ENCODE measurements at regions not wholly inside any gene's neighbourhood (a gene's known extent, or its start where the extent isn't known, plus 50 kb on each side); places are given as distances from the start of the nearest gene placed in this dataset.

DNA sequence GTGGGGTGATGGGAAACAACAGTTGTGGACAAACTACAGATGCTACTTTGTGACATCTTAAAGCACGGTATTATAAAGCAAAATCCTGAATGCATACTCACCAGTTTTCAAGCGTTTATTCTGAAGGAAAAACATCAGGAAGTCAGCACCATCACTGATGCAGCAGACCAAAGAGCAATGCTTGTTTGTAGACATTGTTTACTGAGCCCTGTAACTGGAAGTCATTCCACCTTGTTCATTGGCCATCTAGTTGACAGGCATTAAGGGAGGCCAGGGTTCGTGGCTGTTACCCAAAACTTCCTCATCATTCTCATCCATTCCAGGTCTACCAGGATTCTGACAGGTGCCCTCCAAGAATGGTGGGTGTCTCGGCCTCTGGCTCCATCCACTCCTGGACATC is 55.3 kb upstream of the FAM204A start:
- in situ Hi-C loops (cut with HindIII; ENCODE audit: extremely low pct_ligation_motif_present, low pct_unique_long_range_greater_than_20kb), result no loop called here
- ATAC-seq, result peak; percentile 91
- WGBS (ENCODE audit: low lambda C conversion rate), result 1% methylated on average over 4 of the region's 4 CpGs
- Histone ChIP-seq H3K9ac (ENCODE audit: insufficient read depth, low read depth, low read length) (no peak overlapping the region), H3K4me3 (replicated peaks in 1 of 3; ENCODE audit: insufficient read depth in 1 of 3, low read depth in 2 of 3, low read length in 3 of 3) (no peak overlapping the region; a peak in 1 of 6 replicates), H3K9me3 (ENCODE audit: low read length) (no peaks in the 10 kb centered on the region), H3K36me3 (replicated peaks in 1 of 2; ENCODE audit: control insufficient read depth in 1 of 2, insufficient read depth in 2 of 2, low read length in 2 of 2) (no peaks in the 10 kb centered on the region), H3K27ac (ENCODE audit: extremely low read length, insufficient read depth, low read length) (no peak overlapping the region), H3K4me1 (ENCODE audit: insufficient read depth, low read length) (peaks cover 13% of the 10 kb centered on the region), H2AFZ (ENCODE audit: low read length) (no peak overlapping the region), H3K4me2 (ENCODE audit: low read depth, low read length) (peak overlapping the region; percentile 14; the same call in 1 of the 2 replicates), H3K79me2 (ENCODE audit: insufficient read depth, low read length) (no peaks in the 10 kb centered on the region), H3K27me3 (ENCODE audit: control insufficient read depth in 1 of 2, insufficient read depth in 2 of 2, low read length in 2 of 2) (no peaks in the 10 kb centered on the region), H4K20me1 (ENCODE audit: insufficient read depth, low read length) (no peaks in the 10 kb centered on the region)
- peak; percentile 20 for DNase-seq (ENCODE audit: low spot score)
- no peak for FAIRE-seq
- no TSS peak for BruUV-seq (replicated peaks)
- ChIA-PET CTCF (ENCODE audit: low intra/inter-chr PET ratio, low total read pairs) (no interaction called here), POLR2A (no interaction called here)
- intact Hi-C loops (cut with micrococcal nuclease; ENCODE audit: unreplicated experiment), result no loop called here
- TF ChIP-seq ELF1 (CRISPR knock-in tag; IDR thresholded peaks at IDR 0.05) (0 out of 2 replicates have a peak, but pooled peaks have one; percentile 14), ELF3 (CRISPR knock-in tag; IDR thresholded peaks at IDR 0.05) (peak; percentile 79; the same call in 1 of the 2 replicates), YEATS2 (CRISPR knock-in tag; IDR thresholded peaks at IDR 0.05; ENCODE audit: borderline replicate concordance) (no peak), TEAD3 (CRISPR knock-in tag; optimal IDR thresholded peaks at IDR 0.05; ENCODE audit: borderline replicate concordance) (peak; percentile 48), FOXP1 (IDR thresholded peaks at IDR 0.05) (no peak), FOXP1 (CRISPR knock-in tag; IDR thresholded peaks at IDR 0.05) (peak; percentile 51; the same call in 1 of the 2 replicates), MBNL3 (CRISPR knock-in tag; conservative IDR thresholded peaks at IDR 0.05) (no peak), HHEX (CRISPR knock-in tag; IDR thresholded peaks at IDR 0.05) (0 out of 2 replicates have a peak, but pooled peaks have one; percentile 15), NKX3-1 (CRISPR knock-in tag; IDR thresholded peaks at IDR 0.05) (no peak), FOXA1 (IDR thresholded peaks at IDR 0.05) (no peak), FOXA1 (CRISPR knock-in tag; IDR thresholded peaks at IDR 0.05) (peak; percentile 37; the same call in 1 of the 2 replicates)
- TF ChIP-seq, protein P1, sequence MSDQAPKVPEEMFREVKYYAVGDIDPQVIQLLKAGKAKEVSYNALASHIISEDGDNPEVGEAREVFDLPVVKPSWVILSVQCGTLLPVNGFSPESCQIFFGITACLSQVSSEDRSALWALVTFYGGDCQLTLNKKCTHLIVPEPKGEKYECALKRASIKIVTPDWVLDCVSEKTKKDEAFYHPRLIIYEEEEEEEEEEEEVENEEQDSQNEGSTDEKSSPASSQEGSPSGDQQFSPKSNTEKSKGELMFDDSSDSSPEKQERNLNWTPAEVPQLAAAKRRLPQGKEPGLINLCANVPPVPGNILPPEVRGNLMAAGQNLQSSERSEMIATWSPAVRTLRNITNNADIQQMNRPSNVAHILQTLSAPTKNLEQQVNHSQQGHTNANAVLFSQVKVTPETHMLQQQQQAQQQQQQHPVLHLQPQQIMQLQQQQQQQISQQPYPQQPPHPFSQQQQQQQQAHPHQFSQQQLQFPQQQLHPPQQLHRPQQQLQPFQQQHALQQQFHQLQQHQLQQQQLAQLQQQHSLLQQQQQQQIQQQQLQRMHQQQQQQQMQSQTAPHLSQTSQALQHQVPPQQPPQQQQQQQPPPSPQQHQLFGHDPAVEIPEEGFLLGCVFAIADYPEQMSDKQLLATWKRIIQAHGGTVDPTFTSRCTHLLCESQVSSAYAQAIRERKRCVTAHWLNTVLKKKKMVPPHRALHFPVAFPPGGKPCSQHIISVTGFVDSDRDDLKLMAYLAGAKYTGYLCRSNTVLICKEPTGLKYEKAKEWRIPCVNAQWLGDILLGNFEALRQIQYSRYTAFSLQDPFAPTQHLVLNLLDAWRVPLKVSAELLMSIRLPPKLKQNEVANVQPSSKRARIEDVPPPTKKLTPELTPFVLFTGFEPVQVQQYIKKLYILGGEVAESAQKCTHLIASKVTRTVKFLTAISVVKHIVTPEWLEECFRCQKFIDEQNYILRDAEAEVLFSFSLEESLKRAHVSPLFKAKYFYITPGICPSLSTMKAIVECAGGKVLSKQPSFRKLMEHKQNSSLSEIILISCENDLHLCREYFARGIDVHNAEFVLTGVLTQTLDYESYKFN (CRISPR knock-in tag; conservative IDR thresholded peaks at IDR 0.05), result peak; percentile 52
- TF ChIP-seq, protein P2, sequence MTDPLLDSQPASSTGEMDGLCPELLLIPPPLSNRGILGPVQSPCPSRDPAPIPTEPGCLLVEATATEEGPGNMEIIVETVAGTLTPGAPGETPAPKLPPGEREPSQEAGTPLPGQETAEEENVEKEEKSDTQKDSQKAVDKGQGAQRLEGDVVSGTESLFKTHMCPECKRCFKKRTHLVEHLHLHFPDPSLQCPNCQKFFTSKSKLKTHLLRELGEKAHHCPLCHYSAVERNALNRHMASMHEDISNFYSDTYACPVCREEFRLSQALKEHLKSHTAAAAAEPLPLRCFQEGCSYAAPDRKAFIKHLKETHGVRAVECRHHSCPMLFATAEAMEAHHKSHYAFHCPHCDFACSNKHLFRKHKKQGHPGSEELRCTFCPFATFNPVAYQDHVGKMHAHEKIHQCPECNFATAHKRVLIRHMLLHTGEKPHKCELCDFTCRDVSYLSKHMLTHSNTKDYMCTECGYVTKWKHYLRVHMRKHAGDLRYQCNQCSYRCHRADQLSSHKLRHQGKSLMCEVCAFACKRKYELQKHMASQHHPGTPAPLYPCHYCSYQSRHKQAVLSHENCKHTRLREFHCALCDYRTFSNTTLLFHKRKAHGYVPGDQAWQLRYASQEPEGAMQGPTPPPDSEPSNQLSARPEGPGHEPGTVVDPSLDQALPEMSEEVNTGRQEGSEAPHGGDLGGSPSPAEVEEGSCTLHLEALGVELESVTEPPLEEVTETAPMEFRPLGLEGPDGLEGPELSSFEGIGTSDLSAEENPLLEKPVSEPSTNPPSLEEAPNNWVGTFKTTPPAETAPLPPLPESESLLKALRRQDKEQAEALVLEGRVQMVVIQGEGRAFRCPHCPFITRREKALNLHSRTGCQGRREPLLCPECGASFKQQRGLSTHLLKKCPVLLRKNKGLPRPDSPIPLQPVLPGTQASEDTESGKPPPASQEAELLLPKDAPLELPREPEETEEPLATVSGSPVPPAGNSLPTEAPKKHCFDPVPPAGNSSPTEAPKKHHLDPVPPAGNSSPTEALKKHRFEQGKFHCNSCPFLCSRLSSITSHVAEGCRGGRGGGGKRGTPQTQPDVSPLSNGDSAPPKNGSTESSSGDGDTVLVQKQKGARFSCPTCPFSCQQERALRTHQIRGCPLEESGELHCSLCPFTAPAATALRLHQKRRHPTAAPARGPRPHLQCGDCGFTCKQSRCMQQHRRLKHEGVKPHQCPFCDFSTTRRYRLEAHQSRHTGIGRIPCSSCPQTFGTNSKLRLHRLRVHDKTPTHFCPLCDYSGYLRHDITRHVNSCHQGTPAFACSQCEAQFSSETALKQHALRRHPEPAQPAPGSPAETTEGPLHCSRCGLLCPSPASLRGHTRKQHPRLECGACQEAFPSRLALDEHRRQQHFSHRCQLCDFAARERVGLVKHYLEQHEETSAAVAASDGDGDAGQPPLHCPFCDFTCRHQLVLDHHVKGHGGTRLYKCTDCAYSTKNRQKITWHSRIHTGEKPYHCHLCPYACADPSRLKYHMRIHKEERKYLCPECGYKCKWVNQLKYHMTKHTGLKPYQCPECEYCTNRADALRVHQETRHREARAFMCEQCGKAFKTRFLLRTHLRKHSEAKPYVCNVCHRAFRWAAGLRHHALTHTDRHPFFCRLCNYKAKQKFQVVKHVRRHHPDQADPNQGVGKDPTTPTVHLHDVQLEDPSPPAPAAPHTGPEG (CRISPR knock-in tag; IDR thresholded peaks at IDR 0.05), result no peak
- TF ChIP-seq, protein P3, sequence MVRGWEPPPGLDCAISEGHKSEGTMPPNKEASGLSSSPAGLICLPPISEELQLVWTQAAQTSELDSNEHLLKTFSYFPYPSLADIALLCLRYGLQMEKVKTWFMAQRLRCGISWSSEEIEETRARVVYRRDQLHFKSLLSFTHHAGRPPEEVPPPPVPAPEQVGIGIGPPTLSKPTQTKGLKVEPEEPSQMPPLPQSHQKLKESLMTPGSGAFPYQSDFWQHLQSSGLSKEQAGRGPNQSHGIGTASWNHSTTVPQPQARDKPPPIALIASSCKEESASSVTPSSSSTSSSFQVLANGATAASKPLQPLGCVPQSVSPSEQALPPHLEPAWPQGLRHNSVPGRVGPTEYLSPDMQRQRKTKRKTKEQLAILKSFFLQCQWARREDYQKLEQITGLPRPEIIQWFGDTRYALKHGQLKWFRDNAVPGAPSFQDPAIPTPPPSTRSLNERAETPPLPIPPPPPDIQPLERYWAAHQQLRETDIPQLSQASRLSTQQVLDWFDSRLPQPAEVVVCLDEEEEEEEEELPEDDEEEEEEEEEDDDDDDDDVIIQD (CRISPR knock-in tag; IDR thresholded peaks at IDR 0.05; ENCODE audit: low read depth), result 0 out of 2 replicates have a peak, but pooled peaks have one; percentile 51
